Renal pelvis (tissue), 1 donor: ENCODE measurements at regions not wholly inside any gene's neighbourhood (a gene's known extent, or its start where the extent isn't known, plus 50 kb on each side); places are given as distances from the start of the nearest gene placed in this dataset.

Experiments
- DNase-seq: peaks from one replicate; pipeline ENCODE4 v3.0.0-alpha.2; 2013

- no peak for DNase-seq
These were observed 92.8 kb upstream of the TMEM168 start for GRCh38 chr7:112882991-112883390.

DNA sequence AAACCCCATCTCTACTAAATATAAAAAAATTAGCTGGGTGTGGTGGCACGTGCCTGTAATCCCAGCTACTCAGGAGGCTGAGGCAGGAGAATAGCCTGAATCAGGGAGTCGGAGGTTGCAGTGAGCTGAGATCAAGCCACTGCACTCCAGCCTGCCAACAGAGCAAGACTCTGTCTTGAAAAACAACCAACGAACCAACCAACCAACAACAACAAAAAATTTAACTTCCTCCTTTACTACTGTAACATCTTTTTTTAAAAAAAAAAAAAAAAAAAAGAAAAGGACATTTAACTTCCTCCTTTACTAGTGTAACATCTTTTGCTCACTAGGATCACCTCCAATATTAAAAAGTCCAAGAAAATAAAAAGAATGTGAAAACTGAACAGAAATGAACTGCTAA lies 92.3 kb upstream of the TMEM168 start:
- no peak for DNase-seq

DNA sequence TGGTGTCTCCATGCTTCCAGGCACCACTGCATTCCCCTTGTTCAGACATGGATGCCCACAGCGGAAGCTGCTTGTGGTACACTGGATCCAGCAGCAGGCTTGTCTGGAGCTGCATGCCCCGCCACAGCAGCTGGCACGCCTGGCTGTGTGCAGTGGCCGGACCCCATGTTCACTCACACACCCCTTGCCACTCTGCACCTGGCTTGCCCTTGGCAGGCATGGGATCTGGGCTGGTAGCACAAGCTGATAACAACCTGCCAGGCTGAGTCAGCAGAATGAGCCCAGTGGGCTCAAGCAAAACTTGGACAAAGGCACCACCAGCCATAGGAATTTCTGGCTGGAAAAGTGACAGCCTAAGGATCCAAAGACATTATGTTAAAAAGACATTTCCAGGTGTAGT lies 91.8 kb upstream of the TMEM168 start:
- no peak for DNase-seq

DNA sequence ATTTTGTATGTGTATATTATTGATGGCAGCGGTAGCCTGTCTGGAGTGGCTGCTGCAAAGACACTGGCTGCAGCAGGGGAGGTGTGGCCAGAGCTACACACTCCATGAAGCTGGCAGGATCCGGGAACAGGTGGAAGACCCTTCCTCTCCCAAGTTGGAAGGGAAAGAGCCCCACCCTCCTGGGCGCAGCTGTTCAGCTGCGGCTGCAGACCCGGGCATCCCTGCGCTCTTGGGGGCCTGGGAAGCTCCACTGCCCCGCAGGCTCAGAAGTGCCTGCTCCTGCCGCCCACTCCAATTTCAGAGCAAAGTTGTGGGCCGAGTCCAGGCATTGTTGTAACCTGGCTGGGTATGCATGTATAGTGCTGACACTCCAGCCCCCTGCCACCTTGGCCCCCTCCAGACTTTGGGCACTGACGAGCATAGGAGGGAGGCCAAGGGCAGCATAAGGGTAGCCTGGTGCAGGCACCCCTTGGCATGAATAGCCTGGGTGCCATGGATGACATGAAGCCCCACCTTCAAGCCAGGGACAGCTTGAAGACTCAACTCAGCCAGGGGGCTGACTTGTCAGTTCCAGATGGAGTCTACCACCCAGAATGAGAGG lies 90.7 kb upstream of the TMEM168 start:
- DNase-seq: no peak

DNA sequence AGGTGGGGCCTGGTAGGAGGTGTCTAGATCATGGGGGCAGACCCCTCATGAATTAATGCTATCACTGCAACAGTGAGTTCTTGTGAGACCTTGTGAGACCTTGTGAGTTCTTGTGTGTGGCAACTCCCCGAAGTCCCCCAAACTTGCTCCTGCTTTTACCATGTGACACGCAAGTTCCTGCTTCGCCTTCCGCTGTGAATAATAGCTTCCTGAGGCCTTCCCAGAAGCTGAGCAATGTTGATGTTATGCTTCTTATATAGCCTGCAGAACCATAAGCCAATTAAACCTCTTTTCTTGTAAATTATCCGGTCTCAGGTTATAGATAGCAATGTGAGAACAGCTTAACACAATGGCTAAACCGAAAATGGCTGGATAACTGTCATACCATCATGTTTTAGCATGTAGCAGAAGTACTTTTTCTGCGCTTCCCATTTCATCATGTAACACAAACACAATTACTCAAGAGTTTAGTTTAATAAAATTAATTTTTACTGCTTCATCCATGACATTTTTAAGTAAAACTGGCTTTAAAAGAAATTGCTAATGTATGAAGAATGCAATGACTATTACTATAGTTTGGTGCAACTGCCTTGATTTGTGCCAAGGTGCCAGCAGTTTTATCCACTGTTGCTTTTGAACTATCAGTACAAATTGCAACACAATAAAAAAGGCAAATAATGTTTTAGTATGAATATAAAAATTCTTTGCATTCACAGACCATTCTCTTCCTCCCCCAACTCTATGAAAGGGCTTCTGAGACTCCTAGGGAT lies 87.7 kb upstream of the TMEM168 start:
- no peak for DNase-seq

GRCh38 chr7:112876877-112877276 lies 86.7 kb upstream of the TMEM168 start:
- no peak for DNase-seq

GRCh38 chr7:112874909-112875308 lies 84.7 kb upstream of the TMEM168 start:
- DNase-seq: no peak

DNA sequence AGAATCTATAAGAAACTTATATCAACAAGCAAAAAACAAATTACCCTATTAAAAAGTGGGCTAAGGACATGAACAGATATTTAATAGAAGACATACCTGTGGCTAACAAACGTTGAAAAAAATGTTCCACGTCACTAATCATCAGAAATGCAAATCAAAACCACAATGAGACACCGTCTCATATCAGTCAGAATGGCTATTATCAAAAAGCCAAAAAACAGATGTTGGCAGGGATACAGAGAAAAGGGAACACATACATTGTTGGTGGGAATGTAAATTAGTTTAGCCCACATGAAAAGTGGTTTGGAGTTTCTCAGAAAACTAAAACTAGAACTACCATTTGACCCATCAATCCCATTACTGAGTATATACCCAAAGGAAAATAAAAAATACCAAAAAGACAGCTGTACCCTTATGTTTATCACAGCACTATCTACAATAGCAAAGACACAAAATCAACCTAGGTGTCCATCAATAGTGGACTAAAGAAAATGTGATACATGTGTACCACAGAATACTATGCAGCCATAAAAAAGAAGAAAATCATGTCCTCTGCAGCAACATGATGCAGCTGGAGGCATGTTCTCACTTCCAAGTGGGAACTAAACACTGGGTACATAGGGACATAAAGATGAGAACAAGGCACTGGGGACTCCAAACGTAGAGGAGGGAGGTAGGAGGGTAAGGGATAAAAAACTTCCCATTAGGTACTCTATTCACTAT lies 83.8 kb upstream of the TMEM168 start:
- DNase-seq: no peak

DNA sequence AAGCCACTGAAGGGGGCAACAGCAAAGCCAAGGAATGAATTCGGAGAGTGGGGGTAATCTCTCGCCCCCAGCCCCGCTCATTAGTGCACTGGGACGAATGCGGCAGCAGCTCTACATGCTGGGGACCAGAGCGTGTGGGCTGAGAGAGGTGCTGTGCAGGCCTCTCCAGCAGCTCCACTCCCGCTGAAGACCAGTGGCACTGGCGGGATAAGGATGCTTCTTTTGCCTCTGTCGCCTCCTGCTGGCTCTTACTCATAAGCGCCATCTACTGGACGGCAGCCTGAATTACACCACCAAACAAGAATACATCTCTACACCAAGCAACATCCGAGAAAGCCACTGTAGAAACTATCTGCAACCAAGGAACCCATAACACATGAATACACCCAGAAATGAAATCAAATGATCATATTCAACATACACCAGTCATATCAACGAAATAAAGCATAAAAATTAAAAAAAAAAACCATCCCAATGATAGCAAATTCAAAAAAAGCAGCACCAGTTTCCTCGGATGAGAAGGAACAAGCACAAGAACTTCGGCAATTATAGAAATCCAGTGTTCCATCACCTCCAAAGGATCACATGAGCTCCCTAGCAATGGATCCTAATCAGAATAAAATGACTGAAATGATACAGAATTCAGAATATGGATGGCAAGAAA lies 79.0 kb upstream of the TMEM168 start:
- no peak for DNase-seq

DNA sequence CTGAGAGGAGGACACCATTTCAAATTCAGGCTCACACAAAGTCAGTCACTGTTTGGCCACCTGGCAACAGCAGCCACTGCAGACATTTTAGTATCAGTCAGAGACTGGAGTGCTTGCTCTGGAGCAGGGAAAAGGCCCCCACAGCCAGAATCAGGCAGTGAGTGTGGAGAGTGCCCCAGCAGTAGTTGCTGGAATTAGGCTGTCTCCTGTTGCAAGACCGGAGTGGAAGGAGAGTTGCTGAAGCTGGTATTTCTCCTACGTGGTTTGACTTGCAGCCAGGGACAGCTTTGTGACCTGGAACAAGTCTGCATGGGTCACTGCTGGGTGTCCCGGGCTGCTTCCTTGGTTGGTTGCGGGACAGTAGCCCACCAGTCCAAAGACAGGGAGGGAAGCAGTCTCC lies 78.4 kb upstream of the TMEM168 start:
- DNase-seq: no peak

GRCh38 chr7:112866424-112866823 lies 76.2 kb upstream of the TMEM168 start:
- no peak for DNase-seq

- DNase-seq: no peak
These were observed 74.2 kb upstream of the TMEM168 start for GRCh38 chr7:112864380-112864779.

GRCh38 chr7:112858838-112859237 lies 68.6 kb upstream of the TMEM168 start:
- no peak for DNase-seq

- DNase-seq: no peak
These were observed 65.0 kb upstream of the TMEM168 start for GRCh38 chr7:112855227-112855626.

- DNase-seq: no peak
These were observed 64.0 kb upstream of the TMEM168 start for GRCh38 chr7:112854169-112854568.

DNA sequence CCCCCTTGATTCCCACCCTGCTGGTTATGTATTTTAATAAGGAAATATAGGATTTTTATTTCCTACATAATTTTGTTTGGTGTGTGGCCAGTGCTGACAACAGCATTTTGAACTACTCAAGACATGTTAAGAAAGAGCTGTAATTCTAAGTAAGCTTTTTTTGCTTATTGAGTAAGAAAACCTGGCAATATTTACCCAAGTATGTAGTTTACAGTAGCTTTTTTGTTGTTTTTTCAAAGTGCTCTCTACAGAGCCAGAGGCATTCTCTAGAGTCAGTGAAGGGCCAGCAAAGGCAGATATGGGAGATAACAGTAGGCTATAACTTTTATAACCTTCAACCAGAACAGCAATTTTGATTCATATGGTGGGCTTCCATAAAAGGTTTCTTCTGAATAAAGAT lies 63.2 kb upstream of the TMEM168 start:
- peak; percentile 9 for DNase-seq

GRCh38 chr7:112843151-112843550 lies 53.0 kb upstream of the TMEM168 start:
- DNase-seq: no peak
